Hematopoietic multipotent progenitor cell treated with erythropoietin and hydrocortisone succinate and interleukin-3 and kit ligand, for 4 days (in vitro differentiated cells): ENCODE measurements at regions not wholly inside any gene's neighbourhood (a gene's known extent, or its start where the extent isn't known, plus 50 kb on each side); places are given as distances from the start of the nearest gene placed in this dataset.

Experiments
- DNase-seq: peaks from one replicate; pipeline ENCODE4 v3.0.0-alpha.2; 2015

DNA sequence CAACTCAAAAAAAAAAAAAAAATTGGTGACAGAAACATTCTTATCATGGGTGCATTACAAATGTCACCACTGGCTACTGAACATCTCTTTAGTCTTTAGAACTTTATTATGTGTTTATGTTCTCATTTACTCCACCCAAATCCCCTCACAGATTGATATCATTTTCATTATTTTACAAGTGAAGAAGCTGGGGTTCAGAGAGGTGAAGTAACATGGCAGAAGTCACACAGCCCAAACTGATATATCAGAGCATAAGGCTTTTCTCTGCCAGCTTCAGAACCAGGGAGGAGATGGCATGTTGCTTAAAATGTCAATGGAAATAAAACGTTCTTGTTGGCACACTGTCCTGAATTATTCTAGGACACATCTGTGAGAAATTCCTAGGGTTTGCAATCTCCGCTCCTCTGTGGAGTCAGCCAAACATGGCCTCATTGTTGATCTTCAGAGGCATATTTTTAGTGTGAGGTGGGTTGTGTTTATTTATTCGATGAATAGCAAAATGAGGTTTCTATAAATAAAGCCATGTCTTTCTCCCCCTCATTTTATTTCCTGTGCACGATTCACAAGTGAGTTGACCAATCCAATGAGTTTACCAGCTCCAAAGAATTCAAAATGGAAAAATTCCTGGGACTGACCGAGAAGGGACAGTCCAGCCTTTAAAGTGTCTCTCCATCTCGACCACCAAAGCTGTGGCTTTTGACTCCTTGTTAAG, 72.9 kb upstream of the ANO1 start:
- no peak for DNase-seq

DNA sequence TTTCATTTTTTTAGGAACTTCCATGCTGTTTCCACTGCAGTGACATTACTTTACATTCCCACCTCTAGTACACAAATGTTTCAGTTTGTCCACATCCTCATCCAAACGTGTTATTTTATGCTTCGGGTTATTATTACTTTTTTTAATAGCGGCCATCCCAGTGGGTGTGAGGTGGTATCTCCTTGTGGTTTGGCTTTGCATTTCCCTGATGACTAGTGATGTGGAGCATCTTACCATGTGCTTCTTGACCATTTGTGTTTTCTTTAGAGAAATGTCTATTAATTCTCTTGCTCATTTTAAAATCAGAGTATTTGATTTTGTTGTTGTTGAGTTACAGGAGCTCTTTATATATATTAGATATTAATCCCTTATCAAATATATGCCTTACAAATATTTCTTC, 70.3 kb upstream of the ANO1 start:
- DNase-seq = no peak

DNA sequence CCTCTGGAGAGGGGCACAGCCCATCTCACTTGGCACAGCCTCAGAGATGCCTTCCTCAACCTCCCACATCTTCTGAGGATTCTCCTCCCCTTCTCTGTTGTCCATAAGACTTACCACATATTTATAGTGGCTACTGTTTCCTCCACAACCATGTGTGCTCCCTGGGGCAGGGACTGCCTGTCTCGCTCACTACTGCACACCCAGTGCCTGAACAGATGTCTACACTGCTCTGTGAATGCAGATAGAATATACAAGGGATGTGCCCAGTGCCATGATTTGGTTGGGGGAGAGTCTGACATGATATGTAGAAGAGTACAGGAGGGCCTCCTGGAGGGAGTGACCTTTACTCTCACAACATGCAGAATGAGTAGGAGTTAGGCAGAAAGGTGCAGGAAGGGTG, 67.3 kb upstream of the ANO1 start:
- no peak for DNase-seq

DNA sequence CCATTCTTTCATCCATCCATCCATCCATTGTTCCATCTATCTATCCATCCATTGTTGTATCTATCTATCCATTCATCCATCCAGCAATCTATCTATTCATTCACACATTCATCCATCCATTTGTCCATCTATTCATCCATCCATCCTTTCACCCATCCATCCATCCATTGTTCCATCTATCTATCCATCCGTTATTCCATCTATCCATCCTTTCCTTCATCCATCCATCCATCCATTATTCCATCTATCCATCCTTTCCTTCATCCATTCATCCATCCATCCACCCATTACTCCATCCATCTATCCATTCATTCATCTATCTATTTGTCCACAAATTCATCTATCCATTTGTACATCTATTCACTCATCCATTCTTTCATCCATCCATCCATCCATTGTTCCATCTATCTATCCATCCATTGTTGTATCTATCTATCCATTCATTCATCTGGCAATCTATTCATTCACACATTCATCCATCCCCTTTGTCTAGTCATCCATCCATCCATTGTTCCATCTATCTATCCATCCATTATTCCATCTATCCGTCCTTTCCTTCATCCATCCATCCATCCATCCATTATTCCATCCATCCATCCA, 65.9 kb upstream of the ANO1 start:
- no peak for DNase-seq

DNA sequence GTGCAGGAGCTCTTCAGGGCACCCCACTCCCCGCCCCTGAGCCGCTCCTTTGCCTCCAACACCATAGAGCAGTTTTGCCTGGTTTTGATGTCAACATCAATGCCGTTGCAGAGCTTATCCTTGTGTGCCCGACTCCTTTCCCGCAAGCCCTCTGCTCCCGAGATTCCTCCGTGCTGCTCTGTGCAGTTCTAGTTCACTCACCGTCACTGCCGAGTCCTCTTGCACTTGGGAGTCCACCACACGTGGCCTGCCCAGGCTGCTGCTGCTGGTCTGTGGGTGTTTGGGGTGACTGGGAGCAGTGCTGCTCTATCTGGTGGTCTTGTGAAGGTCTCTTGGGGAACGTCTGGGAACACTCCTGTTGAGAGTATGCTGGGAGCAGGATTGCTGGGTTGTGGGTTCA, 63.8 kb upstream of the ANO1 start:
- no peak for DNase-seq

DNA sequence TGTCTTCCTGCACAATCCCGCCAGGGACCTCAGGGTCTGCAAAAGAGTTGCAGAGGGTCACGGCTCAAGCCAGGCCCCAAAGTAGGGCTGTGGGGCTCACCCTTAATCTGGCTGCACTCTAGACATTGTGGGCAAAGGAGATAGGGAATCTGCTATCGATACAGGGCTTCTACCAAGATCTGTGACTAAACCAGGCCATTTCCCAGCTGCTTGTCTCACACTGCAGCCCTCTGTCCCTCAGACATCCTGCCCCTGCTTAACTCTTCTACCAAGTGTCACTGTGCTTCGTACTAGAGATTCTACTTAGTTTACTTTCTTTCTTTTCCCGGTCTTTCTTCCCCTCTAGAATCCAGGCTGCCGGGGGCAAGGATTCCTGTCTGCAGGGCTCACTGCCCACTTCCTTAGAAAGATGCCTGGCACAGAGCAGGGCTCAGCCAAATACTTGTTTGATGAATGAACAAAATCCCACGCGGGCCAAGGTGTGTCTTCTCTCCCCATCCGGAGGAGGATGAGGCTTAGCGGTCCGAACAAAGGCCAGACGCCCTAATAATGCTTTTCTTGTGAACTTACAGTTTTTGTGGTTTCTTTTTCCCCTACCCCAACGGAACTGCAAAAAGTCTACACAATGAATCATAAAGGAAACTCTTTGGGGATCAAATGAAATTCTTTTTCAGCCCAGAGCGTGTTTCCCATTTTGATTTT, 61.3 kb upstream of the ANO1 start:
- DNase-seq = no peak

DNA sequence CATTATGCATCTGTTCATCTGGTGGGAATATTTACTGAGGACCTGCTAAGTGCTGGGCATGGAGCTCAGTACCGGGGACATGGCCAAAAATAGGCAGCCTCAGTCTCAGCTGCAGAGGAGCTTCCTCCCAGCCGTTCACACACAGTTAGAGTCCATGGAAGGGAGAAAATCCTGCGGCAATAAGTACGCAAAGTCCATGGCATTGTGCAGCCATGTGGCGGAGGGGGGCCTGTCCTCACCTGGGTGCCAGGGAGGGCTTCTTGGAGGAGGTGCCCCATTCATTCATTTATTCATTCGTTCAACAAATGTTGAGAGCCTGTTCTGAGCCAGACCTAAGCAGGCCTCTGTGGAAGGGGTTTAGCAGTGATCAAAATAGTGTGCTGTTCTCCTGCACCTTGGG, 59.3 kb upstream of the ANO1 start:
- no peak for DNase-seq

DNA sequence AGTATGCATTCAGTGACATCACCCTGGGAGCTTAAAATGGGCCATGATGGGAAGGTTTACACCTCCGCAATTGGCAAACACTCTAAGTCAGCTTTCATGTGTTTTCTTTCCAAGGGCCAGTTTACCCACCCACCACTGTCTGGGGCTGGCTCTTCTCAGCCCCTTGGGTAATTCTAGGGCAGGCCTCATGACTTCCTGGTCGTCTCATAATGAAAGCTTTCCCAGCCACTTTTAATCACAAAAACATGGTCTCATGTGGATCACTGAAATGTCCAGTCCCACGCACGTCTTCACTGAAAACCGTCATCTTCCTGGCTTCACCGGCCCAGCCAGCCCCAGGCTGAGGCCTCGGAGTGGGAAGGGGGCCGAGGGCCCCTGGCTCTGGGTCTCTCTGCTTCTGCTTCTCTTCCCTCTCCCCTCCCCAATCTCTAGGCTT, 58.5 kb upstream of the ANO1 start:
- DNase-seq = no peak

DNA sequence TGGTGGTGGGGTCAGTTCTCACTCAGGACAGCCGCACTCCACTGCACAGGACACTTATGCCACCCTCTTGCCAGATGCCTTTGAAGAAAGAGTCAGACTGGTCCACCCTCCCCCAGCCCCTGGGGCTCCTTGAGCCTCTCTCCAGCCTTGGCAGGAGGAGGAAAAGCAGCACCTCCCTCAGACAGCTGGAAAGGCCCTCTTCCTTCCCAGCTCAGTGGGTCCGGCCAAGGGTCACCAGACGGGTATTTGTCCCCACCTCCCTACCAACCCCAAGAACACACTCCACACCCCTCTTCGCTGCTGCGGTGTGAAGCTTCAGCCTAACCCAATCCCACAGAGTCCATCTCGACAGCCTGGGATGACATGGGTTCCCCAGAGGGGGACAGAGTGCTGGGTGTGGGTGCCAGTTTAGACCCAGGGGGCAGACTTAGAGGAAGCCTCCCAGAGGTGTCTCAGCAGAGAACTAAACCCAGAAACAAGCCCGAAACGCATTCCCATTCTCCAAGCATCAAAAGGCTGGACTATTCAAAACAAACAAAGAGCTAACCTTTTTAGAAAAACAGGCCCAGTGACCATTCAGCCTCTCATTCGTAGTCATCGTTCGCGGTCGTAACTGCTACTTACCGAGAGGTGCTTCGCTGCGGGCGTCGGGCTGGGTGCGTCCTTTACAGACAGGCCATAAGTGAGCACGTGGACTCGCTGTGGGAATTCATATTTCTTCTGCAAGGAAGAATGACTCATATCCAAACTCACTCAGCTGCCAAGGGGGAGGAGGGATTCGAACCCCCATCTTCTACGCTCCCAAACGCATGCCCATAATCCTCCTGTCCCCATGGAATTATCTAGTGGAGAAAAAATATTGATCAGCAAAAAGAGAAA, 57.5 kb upstream of the ANO1 start:
- DNase-seq = no peak

DNA sequence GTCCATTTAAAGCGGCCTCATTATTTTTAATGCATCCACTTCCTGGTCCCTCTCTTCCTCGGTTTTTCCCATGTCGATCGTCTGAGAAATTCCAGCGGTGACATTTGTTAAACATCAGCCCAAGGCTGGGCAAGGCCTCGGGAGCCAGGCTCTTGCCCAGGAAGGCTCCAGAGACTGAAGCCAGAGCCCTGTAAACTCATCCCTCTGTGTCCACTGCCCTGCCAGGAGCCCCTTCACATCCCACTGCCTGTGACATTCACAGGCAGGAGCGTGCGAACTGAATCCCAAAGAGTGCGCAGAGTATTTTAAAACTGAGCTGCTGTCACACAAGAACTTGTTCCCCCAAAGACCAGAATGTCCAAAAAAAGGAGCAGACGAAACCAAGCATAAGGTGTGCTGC, 56.5 kb upstream of the ANO1 start:
- DNase-seq = no peak

DNA sequence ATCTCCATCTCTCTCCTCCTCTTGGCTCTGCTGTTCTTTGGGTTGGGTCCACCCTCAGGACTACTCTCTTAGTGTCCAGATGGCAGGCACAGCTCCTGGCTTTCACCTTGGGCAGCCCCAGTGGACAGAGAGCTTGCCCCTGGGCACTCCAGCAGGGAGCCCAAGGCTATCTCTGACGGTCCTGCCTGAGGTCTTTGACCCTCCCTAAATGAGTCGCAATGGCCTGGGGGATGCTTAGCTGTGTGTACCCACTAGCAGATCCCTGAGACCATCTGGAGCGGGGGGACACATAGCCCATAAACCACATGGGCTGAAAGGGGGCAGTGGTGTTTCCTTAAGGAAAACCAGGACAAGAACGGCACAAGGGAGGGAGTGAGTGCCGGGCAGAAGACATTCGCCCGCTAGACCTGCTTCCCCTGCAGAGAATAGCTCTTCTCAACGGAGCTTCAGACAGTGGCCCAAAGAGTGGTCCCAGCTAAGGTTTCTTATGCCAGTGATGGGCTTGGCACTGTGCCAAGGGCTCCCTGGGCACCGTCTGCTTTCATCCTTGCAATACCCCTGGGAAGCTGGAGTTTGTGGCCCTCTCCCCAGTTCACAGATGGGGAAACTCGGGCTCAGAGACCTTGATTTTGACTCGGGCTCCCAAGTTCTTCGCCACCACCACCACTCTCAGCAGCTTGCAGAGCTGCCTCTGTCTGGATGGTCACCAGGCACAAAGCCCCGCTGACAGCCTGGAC, 53.9 kb upstream of the ANO1 start:
- DNase-seq = no peak

DNA sequence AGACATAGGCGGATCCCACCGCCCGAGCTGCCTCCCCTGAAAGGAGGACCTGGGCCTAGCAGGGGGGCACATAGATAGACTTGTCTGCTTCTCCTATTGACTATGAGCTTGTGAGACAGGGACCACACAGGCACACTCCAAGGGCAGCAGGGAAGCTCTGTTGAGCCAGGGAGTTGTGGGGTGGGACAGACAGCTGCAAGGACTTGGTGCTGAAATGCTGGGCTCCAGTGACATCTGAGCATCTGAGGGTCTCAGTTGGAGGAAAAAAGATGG, 53.4 kb upstream of the ANO1 start:
- no peak for DNase-seq

DNA sequence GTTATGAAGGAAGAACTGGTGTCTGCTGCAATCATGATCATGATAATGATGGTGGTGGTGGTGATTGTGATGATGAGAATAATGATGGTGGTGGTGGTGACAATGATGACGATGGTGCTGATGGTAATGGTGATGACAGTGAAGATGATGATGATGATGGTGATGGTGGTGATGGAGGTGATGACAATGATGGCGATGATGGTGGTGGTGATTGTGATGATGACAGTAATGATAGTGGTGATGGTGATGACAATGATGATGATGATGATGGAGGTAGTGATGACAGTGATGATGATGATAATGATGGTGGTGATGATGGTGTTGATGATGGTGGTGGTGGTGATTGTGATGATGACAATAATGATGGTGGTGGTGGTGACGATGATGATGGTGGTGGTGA, 52.8 kb upstream of the ANO1 start:
- no peak for DNase-seq

DNA sequence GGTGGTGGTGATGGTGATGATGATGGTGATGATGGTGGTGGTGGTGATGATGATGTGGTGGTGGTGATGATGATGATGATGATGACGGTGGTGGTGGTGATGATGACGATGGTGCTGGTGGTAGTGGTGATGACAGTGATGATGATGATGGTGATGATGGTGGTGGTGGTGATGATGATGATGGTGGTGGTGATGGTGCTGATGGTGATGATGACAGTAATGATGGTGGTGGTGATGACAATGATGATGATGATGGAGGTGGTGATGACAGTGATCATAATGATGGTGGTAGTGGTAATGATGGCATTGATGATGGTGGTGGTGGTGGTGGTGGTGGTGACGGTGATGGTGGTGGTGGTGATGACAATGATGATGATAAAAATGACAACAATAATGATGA, 52.1 kb upstream of the ANO1 start:
- no peak for DNase-seq

DNA sequence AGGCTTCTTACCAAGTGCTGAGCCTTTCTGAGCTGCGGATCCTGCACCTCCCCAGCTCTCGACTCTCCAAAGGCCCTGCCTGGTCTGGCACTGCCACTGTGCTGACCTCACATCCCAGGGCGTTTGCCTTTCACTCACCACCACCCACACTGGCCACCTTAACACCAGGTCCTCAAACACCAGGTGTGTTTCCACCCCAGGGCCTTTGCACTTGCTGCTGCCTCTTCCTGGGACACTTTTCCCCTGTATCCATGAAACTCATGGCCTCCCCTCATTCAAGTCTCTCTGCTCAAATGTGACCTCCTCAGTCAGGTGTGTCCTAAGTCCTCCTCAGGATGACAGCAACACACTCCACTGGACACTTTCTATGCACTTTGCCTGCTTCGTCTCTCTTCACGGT, 51.4 kb upstream of the ANO1 start:
- no peak for DNase-seq

DNA sequence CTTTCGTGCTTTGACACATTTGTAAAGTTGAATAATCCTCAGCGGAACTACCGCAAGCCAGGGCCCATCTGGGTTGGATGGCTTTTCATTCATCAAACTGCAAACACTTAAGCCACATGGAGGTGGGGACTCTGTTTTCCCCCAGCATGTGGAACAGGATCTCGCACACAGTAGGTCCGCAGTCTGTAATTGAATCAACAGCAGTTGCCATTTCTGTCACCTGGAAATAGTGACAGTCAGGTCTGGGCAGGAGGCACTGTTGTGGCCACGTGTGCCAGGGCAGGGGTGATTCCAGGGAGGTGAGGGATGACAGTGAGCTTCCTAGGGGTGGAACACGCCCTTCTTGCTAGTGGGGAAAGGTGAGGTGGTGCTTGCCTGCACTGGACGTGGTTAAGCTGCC, 50.7 kb upstream of the ANO1 start:
- no peak for DNase-seq

DNA sequence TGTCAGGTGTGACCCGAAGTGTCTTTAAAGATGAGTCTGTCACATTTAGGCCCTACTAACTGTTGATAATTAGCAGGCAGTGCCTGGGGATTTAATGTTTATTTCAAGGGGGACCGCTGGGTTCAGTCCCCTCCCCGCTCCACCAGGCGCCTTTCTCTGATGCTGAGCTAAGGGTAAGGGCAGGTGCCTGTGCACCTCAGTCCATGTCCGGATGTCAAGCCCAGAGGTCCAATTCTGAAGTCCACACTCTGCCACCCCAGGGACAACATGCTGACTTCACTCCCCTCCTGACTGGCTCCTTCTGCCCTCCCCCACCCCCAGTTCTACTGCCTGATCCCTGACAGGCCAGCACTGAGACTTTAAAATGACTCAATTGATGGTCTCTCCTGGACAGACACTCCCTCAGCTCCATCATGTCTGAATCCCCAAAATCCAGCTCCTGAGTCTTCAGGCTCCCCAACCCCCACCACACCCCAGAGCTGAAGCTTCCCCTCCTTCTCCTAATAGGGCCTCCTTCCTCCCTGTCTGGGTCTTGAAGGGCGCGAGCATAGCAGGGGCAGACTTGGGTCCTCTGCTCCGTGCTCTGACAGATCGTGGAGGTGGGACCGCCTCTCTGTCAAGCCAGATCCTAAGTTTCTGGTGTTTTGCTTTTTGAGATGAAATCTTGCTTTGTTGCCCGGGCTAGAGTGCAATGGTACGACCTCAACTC, 49.8 kb upstream of the ANO1 start:
- DNase-seq = no peak
